ENCODE measurements at regions not wholly inside any gene's neighbourhood (a gene's known extent, or its start where the extent isn't known, plus 50 kb on each side); places are given as distances from the start of the nearest gene placed in this dataset.
"Not testable (repeated sequence)": the region's sequence is repeated elsewhere in the genome, so short reads cannot be mapped to it uniquely, and the experiment has no call there.

GRCh38 chr12:71266606-71267005, 108.8 kb upstream of the TSPAN8 start:
- DNase-seq (ENCODE audit: low read depth, low spot score) (no peak), ATAC-seq (no peak)
- ChIA-PET POLR2A (no interaction called here), RAD21 (ENCODE audit: low non-redundant PET in 1 of 2, low total read pairs in 2 of 2, uncharacterized antibody in 2 of 2, unreplicated experiment in 2 of 2) (no interaction called here), CTCF (no interaction called here)
- H3K36me3 ChIP-seq (ENCODE audit: control insufficient read depth in 1 of 2, insufficient read depth in 2 of 2, low read length in 2 of 2): no peaks in the 10 kb centered on the region
- H2AFZ ChIP-seq (ENCODE audit: low read depth, low read length, poor library complexity, severe bottlenecking): no peak overlapping the region
- H3K27me3 ChIP-seq (ENCODE audit: insufficient read depth, low read length): no peaks in the 10 kb centered on the region
- no peak overlapping the region for H3K27ac ChIP-seq (ENCODE audit: low read depth, low read length)
- TF ChIP-seq RAD21 (IDR thresholded peaks at IDR 0.05; ENCODE audit: low read depth) (no peak), ZNF274 (IDR thresholded peaks at IDR 0.05; ENCODE audit: low read depth, low read length) (no peak), EZH2phosphoT487 (IDR thresholded peaks at IDR 0.05; ENCODE audit: borderline replicate concordance) (no peak), ZBTB33 (IDR thresholded peaks at IDR 0.05; ENCODE audit: extremely low read depth, insufficient replicate concordance, low read length) (no peak), CBX3 (IDR thresholded peaks at IDR 0.05; ENCODE audit: low read depth) (no peak), POLR2AphosphoS5 (IDR thresholded peaks at IDR 0.05; ENCODE audit: low read depth, low read length) (no peak), ZFX (IDR thresholded peaks at IDR 0.05) (no peak), EZH2 (IDR thresholded peaks at IDR 0.05) (no peak), SRF (IDR thresholded peaks at IDR 0.05; ENCODE audit: low read depth) (no peak), FOSL1 (IDR thresholded peaks at IDR 0.05; ENCODE audit: low read depth) (no peak), SP1 (IDR thresholded peaks at IDR 0.05; ENCODE audit: low read depth) (no peak), ELF1 (IDR thresholded peaks at IDR 0.05; ENCODE audit: borderline replicate concordance, low read depth) (no peak), YY1 (IDR thresholded peaks at IDR 0.05; ENCODE audit: extremely low read depth, insufficient replicate concordance, low read depth, low read length) (no peak), EGR1 (IDR thresholded peaks at IDR 0.05; ENCODE audit: low read depth) (no peak), JUND (IDR thresholded peaks at IDR 0.05) (no peak), TCF7L2 (IDR thresholded peaks at IDR 0.05; ENCODE audit: borderline replicate concordance, extremely low read depth, insufficient read depth, insufficient read length) (no peak)
- TF ChIP-seq, protein P1, sequence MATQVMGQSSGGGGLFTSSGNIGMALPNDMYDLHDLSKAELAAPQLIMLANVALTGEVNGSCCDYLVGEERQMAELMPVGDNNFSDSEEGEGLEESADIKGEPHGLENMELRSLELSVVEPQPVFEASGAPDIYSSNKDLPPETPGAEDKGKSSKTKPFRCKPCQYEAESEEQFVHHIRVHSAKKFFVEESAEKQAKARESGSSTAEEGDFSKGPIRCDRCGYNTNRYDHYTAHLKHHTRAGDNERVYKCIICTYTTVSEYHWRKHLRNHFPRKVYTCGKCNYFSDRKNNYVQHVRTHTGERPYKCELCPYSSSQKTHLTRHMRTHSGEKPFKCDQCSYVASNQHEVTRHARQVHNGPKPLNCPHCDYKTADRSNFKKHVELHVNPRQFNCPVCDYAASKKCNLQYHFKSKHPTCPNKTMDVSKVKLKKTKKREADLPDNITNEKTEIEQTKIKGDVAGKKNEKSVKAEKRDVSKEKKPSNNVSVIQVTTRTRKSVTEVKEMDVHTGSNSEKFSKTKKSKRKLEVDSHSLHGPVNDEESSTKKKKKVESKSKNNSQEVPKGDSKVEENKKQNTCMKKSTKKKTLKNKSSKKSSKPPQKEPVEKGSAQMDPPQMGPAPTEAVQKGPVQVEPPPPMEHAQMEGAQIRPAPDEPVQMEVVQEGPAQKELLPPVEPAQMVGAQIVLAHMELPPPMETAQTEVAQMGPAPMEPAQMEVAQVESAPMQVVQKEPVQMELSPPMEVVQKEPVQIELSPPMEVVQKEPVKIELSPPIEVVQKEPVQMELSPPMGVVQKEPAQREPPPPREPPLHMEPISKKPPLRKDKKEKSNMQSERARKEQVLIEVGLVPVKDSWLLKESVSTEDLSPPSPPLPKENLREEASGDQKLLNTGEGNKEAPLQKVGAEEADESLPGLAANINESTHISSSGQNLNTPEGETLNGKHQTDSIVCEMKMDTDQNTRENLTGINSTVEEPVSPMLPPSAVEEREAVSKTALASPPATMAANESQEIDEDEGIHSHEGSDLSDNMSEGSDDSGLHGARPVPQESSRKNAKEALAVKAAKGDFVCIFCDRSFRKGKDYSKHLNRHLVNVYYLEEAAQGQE (IDR thresholded peaks at IDR 0.05; ENCODE audit: low read depth): no peak
- TF ChIP-seq, protein P2, sequence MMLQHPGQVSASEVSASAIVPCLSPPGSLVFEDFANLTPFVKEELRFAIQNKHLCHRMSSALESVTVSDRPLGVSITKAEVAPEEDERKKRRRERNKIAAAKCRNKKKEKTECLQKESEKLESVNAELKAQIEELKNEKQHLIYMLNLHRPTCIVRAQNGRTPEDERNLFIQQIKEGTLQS (IDR thresholded peaks at IDR 0.05): no peak
- no peaks in the 10 kb centered on the region for H3K9me3 ChIP-seq (ENCODE audit: control insufficient read depth in 1 of 2, insufficient read depth in 1 of 2, low read depth in 1 of 2, low read length in 2 of 2)
- H3K9me2 ChIP-seq (ENCODE audit: insufficient read depth): no peaks in the 10 kb centered on the region
- no peak overlapping the region for H3K4me2 ChIP-seq (ENCODE audit: low read length)
- no peak overlapping the region for H3K4me3 ChIP-seq (replicated peaks in 1 of 2; ENCODE audit: low read depth in 1 of 2, low read length in 2 of 2)
- no peaks in the 10 kb centered on the region for H4K20me1 ChIP-seq (ENCODE audit: insufficient read depth)
- no peaks in the 10 kb centered on the region for H3K4me1 ChIP-seq (ENCODE audit: control insufficient read depth in 1 of 2, insufficient read depth in 2 of 2, low read length in 2 of 2)
- intact Hi-C loops (cut with micrococcal nuclease): no loop called here
- H3K79me2 ChIP-seq (ENCODE audit: insufficient read depth, low read length): no peaks in the 10 kb centered on the region
- no peak overlapping the region for H3K9ac ChIP-seq (ENCODE audit: low read length)
- no TSS peak for BruUV-seq (replicated peaks)

- H3K4me1 ChIP-seq (ENCODE audit: control insufficient read depth in 1 of 2, insufficient read depth in 2 of 2, low read length in 2 of 2); H3K36me3 ChIP-seq (ENCODE audit: control insufficient read depth in 1 of 2, insufficient read depth in 2 of 2, low read length in 2 of 2); H3K9me2 ChIP-seq (ENCODE audit: insufficient read depth); intact Hi-C loops (cut with micrococcal nuclease); H4K20me1 ChIP-seq (ENCODE audit: insufficient read depth); H3K4me2 ChIP-seq (ENCODE audit: low read length); H3K27me3 ChIP-seq (ENCODE audit: insufficient read depth, low read length); BruUV-seq (replicated peaks); RAD21 ChIA-PET (ENCODE audit: low non-redundant PET in 1 of 2, low total read pairs in 2 of 2, uncharacterized antibody in 2 of 2, unreplicated experiment in 2 of 2); ATAC-seq; POLR2A ChIA-PET; H3K79me2 ChIP-seq (ENCODE audit: insufficient read depth, low read length); CTCF ChIA-PET; H2AFZ ChIP-seq (ENCODE audit: low read depth, low read length, poor library complexity, severe bottlenecking); H3K4me3 ChIP-seq (replicated peaks in 1 of 2; ENCODE audit: low read depth in 1 of 2, low read length in 2 of 2); H3K9ac ChIP-seq (ENCODE audit: low read length); DNase-seq (ENCODE audit: low read depth, low spot score); H3K27ac ChIP-seq (ENCODE audit: low read depth, low read length); H3K9me3 ChIP-seq (ENCODE audit: control insufficient read depth in 1 of 2, insufficient read depth in 1 of 2, low read depth in 1 of 2, low read length in 2 of 2): not testable (repeated sequence)
These were observed 107.9 kb upstream of the TSPAN8 start for GRCh38 chr12:71265731-71266130.

Measured in HCT116 (cell line).